ENCODE measurements at regions not wholly inside any gene's neighbourhood (a gene's known extent, or its start where the extent isn't known, plus 50 kb on each side); places are given as distances from the start of the nearest gene placed in this dataset.
"Not testable (repeated sequence)": the region's sequence is repeated elsewhere in the genome, so short reads cannot be mapped to it uniquely, and the experiment has no call there.

DNA sequence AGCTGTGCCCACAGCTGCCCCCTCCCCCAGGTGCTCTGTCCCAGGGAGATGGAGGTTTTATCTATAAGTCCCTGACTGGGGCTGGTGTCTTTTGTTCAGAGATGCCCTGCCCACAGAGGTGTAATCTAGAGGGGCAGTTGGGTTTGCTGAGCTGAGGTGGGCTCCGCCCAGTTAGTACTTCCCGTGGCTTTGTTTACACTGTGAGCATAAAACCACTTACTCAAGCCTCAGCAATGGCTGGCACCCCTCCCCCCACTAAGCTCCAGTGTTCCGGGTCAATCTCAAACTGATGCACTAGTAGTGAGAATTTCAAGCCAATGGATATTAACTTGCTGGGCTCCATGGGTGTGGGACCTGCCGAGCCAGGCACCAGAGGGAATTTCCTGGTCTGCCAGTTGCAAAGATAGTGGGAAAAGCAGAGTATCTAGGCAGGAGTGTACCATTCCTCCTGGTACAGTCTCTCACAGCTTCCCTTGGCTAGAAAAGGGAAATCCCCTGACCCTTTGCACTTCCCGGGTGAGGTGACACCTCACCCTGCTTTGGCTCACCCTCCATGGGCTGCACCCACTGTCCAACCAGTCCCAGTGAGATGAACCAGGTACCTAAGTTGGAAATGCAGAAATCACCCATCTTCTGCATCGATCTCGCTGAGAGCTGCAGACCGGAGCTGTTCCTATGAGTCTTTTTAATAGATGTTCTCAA, 509.6 kb downstream of the TMEM38B start:
- not testable (repeated sequence) for H3K4me3 Mint-ChIP-seq; H3K27ac Mint-ChIP-seq; DNase-seq (ENCODE audit: low spot score); H3K36me3 Mint-ChIP-seq (ENCODE audit: low read depth); H3K27me3 Mint-ChIP-seq (ENCODE audit: low read depth); H3K4me1 Mint-ChIP-seq (ENCODE audit: low read depth)
- peaks cover 39% of the 10 kb centered on the region for H3K9me3 Mint-ChIP-seq

DNA sequence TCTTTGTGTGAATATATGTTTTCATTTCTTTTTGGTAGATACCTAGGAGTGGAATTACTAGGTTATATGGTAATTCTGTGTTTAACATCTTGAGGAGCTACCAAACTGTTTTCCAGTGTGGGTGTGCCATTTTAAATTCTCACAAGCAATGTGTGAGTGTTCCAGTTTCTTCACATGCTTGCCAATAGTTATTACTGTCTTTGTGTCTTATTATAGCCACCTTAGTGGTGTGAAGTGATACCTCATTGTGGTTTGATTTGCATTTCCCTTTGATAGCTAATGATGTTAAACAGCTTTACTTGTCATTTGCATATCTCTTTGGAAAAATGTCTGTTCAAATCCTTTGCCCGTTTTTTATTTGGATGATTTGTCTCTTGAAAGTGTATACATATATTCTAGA, 513.0 kb downstream of the TMEM38B start:
- no peak overlapping the region for H3K4me3 Mint-ChIP-seq
- H3K27ac Mint-ChIP-seq: no peak overlapping the region
- DNase-seq (ENCODE audit: low spot score): no peak
- H3K4me1 Mint-ChIP-seq (ENCODE audit: low read depth): no peaks in the 10 kb centered on the region
- H3K36me3 Mint-ChIP-seq (ENCODE audit: low read depth): no peaks in the 10 kb centered on the region
- peaks cover 19% of the 10 kb centered on the region for H3K9me3 Mint-ChIP-seq
- H3K27me3 Mint-ChIP-seq (ENCODE audit: low read depth): no peaks in the 10 kb centered on the region

DNA sequence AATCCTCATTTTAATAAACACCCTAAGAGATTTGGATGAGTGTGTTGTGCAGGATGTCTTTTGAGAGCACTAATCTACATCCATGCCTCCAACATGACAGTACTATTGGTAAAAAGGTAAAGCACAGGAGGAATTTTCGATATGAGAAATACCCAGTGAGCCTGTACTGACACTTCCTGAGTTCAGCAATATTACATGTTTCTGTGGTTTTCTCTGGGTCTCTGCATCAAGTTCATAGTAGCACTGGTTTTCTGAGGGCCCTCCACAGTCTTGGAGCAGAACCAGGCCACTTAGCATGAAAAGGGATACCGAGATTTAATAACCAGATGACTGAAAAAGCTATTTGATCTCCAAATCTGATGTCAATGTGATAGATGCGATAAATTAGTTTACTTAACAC, 524.1 kb downstream of the TMEM38B start:
- Mint-ChIP-seq H3K4me1 (ENCODE audit: low read depth) (no peaks in the 10 kb centered on the region), H3K27ac (no peak overlapping the region), H3K9me3 (peaks cover 3% of the 10 kb centered on the region), H3K36me3 (ENCODE audit: low read depth) (no peaks in the 10 kb centered on the region), H3K27me3 (ENCODE audit: low read depth) (no peaks in the 10 kb centered on the region), H3K4me3 (no peak overlapping the region)
- no peak for DNase-seq (ENCODE audit: low spot score)

DNA sequence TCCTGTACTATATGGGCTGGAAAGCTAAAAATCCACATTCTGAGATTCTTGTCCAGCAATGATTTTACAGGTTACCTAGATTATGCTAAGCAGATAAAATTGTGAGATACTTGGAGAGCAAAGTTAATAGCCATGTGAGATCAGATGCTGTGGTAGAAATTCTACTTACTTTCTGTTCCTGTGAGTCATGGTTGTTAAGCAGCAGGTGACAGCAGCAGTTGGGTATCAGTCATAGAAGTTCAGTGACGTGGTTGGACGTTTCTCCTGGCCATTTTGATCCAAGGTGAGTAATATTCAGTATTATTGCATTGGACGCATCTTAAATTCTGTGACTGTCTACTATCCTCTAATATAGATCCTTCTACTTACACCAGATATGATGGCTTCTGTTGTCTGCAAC, 524.5 kb downstream of the TMEM38B start:
- no peaks in the 10 kb centered on the region for H3K36me3 Mint-ChIP-seq (ENCODE audit: low read depth)
- H3K27me3 Mint-ChIP-seq (ENCODE audit: low read depth): no peaks in the 10 kb centered on the region
- no peak overlapping the region for H3K27ac Mint-ChIP-seq
- DNase-seq (ENCODE audit: low spot score): no peak
- no peak overlapping the region for H3K4me3 Mint-ChIP-seq
- no peaks in the 10 kb centered on the region for H3K4me1 Mint-ChIP-seq (ENCODE audit: low read depth)
- H3K9me3 Mint-ChIP-seq: no peaks in the 10 kb centered on the region

DNA sequence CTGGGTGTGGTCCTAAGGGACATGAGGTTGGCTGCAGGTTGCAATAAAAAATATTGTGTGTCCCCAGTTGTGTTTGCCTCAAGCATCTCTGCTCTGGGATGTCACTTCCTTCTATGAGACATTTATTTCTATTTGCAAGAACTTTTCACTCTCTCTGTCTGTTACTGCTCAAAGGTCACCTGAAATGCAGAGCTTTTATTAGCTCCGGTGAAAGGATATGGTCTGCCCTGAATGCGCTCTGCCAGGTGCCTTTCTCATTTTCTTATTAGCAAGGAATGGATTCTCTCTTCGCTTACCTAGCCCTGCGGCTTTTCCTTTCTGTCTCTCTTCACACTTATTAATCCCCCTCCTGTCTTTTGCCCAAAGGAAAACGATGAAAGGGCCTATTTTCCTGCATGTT, 526.1 kb downstream of the TMEM38B start:
- peaks cover 6% of the 10 kb centered on the region for H3K9me3 Mint-ChIP-seq
- H3K4me1 Mint-ChIP-seq (ENCODE audit: low read depth): no peaks in the 10 kb centered on the region
- no peak overlapping the region for H3K4me3 Mint-ChIP-seq
- no peaks in the 10 kb centered on the region for H3K36me3 Mint-ChIP-seq (ENCODE audit: low read depth)
- DNase-seq (ENCODE audit: low spot score): no peak
- no peaks in the 10 kb centered on the region for H3K27me3 Mint-ChIP-seq (ENCODE audit: low read depth)
- no peak overlapping the region for H3K27ac Mint-ChIP-seq

DNA sequence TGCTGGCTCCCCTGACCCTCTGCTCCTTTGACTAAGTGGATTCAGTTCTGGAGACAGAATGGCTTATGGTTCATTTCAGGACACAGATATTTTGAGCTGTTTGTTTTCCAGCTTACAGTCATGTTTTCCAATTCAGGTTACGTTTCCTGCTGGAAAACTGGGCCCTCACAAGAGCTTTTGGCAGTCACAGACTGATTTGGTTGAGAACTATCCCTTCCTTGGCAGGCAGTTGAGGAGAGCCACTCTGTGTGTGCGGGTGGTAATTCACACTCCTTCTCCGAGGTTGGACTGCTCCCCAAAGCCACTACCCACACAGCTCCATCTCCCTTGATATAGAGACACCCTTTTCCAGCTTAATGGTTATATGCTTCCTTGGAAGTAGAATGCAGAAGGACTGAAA, 534.5 kb downstream of the TMEM38B start:
- Mint-ChIP-seq H3K4me1 (ENCODE audit: low read depth) (no peaks in the 10 kb centered on the region), H3K9me3 (peaks cover 19% of the 10 kb centered on the region), H3K27me3 (ENCODE audit: low read depth) (no peaks in the 10 kb centered on the region), H3K27ac (no peak overlapping the region), H3K36me3 (ENCODE audit: low read depth) (no peaks in the 10 kb centered on the region), H3K4me3 (no peak overlapping the region)
- no peak for DNase-seq (ENCODE audit: low spot score)

DNA sequence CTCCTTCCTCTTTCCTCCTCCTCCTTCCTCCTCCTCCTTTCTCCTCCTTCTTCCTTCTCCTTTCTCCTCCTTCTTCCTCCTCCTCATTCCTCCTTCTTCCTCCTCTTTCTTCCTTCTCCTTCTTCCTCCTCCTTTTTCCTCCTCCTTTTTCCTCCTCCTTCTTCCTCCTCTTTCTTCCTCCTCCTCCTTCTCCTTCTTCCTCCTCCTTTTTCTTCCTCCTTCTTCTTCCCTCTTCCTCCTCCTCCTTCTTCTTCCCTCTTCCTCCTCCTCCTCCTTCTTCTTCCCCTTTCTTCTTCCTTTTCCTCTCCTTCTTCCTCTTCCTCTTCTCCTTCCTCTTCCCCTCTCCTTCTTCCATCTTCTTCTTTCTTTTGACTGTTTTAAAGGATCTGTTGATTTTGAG, 538.8 kb downstream of the TMEM38B start:
- Mint-ChIP-seq H3K4me1 (ENCODE audit: low read depth) (no peaks in the 10 kb centered on the region), H3K27ac (no peak overlapping the region), H3K4me3 (no peak overlapping the region), H3K36me3 (ENCODE audit: low read depth) (no peaks in the 10 kb centered on the region), H3K9me3 (peaks cover 8% of the 10 kb centered on the region), H3K27me3 (ENCODE audit: low read depth) (no peaks in the 10 kb centered on the region)
- no peak for DNase-seq (ENCODE audit: low spot score)

DNA sequence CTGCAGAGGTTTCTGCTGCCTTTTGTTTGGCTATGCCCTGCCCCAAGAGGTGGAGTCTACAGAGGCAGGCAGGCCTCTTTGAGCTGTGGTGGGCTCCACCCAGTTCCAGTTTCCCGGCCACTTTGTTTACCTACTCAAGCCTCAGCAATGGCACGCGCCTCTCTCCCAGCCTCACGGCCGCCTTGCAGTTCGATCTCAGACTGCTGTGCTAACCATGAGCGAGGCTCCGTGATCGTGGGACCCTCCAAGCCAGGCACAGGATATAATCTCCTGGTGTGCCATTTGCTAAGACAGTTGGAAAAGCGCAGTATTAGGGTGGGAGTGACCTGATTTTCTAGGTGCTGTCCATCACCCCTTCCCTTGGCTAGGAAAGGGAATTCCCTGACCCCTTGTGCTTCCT, 566.6 kb downstream of the TMEM38B start:
- H3K9me3 Mint-ChIP-seq: peaks cover 20% of the 10 kb centered on the region
- not testable (repeated sequence) for H3K36me3 Mint-ChIP-seq (ENCODE audit: low read depth); H3K27ac Mint-ChIP-seq; DNase-seq (ENCODE audit: low spot score); H3K27me3 Mint-ChIP-seq (ENCODE audit: low read depth); H3K4me3 Mint-ChIP-seq; H3K4me1 Mint-ChIP-seq (ENCODE audit: low read depth)

DNA sequence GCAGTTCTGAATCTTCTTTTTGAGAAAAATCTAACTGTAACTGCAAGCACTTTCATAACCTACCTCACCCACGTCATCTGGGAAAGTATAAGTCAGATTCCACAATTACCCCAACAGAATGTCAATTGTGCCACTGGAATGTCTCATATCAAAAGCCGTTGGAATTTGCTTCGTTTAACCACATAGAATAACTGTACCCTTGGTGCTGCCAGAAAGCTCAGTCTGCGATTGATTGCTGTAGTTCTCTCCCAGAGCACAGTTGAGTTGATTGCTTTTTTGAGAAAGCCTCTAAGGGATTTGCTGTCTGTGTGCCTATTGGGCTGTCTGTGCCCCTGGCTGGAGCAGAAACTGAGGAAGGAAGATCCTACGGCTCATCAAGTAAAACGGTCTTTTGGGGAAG, 583.6 kb downstream of the TMEM38B start:
- peaks cover 15% of the 10 kb centered on the region for H3K9me3 Mint-ChIP-seq
- H3K4me3 Mint-ChIP-seq: no peak overlapping the region
- no peak overlapping the region for H3K27ac Mint-ChIP-seq
- no peaks in the 10 kb centered on the region for H3K27me3 Mint-ChIP-seq (ENCODE audit: low read depth)
- no peaks in the 10 kb centered on the region for H3K4me1 Mint-ChIP-seq (ENCODE audit: low read depth)
- DNase-seq (ENCODE audit: low spot score): no peak
- H3K36me3 Mint-ChIP-seq (ENCODE audit: low read depth): no peaks in the 10 kb centered on the region

DNA sequence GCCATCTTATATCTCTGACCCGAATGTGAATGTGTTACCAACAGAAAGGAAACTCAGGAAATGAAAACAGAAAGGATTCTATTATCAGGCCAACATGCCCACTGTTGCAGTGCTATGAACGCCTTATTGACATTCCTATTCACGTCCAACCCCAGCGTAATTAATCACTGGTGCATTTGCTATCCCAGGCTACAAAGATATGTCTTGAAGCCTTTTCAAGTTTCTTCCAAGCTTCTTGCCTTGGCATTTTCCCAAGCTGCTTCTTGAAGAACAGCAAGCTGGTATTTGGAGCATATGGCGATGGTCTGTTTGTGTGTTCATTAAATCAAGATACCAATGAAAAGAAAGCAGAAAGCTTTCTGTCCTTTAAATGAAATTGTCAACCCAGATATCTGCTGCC, 579.2 kb upstream of the ZNF462 start:
- no peaks in the 10 kb centered on the region for H3K27me3 Mint-ChIP-seq (ENCODE audit: low read depth)
- H3K9me3 Mint-ChIP-seq: peaks cover 14% of the 10 kb centered on the region
- no peak overlapping the region for H3K4me3 Mint-ChIP-seq
- H3K27ac Mint-ChIP-seq: no peak overlapping the region
- DNase-seq (ENCODE audit: low spot score): no peak
- H3K4me1 Mint-ChIP-seq (ENCODE audit: low read depth): no peaks in the 10 kb centered on the region
- no peaks in the 10 kb centered on the region for H3K36me3 Mint-ChIP-seq (ENCODE audit: low read depth)

DNA sequence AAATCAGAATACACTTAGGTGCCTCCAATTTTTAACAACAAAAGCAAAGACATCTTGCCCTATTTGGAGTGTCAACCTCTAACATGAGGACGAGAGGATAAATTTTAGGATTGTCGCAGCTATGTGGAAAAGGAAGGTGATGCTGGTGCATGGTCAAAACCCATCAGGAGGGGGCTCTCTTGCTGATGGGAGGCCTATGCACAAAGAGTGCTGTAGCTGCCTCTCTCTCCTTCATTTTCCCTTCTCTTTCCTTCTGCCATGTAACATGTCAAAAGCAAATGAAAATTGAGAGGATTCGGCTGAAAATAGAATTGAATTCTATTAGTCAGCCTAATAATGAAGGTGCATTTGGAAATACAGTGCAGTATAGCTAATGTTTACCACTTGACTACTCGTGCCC, 578.7 kb upstream of the ZNF462 start:
- Mint-ChIP-seq H3K4me3 (no peak overlapping the region), H3K27me3 (ENCODE audit: low read depth) (no peaks in the 10 kb centered on the region), H3K4me1 (ENCODE audit: low read depth) (no peaks in the 10 kb centered on the region), H3K9me3 (peaks cover 14% of the 10 kb centered on the region), H3K27ac (no peak overlapping the region), H3K36me3 (ENCODE audit: low read depth) (no peaks in the 10 kb centered on the region)
- no peak for DNase-seq (ENCODE audit: low spot score)

DNA sequence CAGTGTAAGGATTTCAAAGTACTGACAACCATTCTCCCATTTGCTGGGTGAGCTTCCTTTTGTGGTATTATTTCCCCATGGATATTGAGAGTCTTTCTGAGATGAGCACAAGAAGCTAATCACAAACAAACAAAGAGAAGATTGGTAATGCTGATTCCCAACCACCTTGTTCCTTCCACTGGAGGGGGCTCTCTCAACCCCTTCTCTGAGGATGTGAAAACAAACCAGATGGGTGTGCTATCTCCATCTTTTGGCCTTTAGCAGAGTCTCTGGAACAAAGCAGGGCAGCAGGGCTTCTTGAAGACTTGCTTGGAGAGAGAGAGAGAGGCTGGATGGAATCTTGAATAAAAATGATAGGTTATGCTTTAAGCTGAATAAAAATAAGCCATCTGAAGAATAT, 576.7 kb upstream of the ZNF462 start:
- no peak overlapping the region for H3K4me3 Mint-ChIP-seq
- H3K36me3 Mint-ChIP-seq (ENCODE audit: low read depth): no peaks in the 10 kb centered on the region
- no peak for DNase-seq (ENCODE audit: low spot score)
- no peaks in the 10 kb centered on the region for H3K4me1 Mint-ChIP-seq (ENCODE audit: low read depth)
- H3K9me3 Mint-ChIP-seq: peaks cover 14% of the 10 kb centered on the region
- no peaks in the 10 kb centered on the region for H3K27me3 Mint-ChIP-seq (ENCODE audit: low read depth)
- H3K27ac Mint-ChIP-seq: no peak overlapping the region

DNA sequence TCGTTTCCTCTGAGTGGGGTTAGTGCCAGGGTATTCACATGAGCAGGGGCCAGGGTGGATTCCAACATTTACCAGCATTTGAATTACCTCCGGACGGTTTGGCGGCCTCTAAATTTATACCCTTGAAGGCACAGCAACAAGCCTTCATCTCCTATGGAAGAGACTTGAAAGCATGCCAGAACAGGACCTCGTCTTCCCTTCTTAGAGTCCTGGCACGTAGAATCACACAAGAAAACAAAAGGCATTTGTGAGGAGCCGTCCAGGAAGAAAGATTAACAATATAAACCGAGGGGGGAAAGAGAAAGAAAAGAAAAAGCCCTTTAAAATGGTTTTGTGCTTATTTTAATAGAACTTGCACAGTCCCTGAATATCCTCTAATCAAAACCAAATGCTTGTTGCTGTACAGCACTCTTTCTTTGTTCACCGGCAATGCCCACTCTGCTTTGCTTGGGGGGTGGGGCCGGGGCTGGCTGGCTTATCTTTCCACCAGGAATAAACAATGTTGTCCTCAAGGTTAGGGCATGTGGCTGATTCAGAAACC, 575.8 kb upstream of the ZNF462 start:
- Mint-ChIP-seq H3K36me3 (ENCODE audit: low read depth) (no peaks in the 10 kb centered on the region), H3K27ac (no peak overlapping the region), H3K27me3 (ENCODE audit: low read depth) (no peaks in the 10 kb centered on the region)

DNA sequence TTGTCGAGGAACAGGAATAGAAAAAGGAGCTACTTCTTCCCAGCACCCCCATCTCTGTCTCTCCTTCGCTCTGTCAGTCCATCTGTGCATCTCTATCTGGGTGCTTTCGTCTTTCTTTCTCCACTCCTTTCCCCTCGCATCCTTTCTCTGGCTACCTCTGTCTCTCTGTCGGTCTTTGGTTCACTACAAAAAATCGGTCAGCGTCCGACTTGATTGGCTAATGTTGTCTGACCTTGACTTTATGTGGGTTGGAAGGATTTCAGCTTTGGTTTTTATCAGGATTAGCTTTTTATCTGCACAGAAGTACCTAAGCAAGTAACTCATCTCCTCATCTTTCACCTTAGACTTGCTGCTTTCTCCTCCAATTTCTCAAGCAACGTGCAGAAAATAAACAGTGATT, 575.2 kb upstream of the ZNF462 start:
- Mint-ChIP-seq H3K36me3 (ENCODE audit: low read depth) (no peaks in the 10 kb centered on the region), H3K27me3 (ENCODE audit: low read depth) (no peaks in the 10 kb centered on the region), H3K9me3 (peaks cover 4% of the 10 kb centered on the region), H3K4me1 (ENCODE audit: low read depth) (no peaks in the 10 kb centered on the region), H3K4me3 (no peak overlapping the region), H3K27ac (no peak overlapping the region)
- no peak for DNase-seq (ENCODE audit: low spot score)

More for the DNA sequence above, 575.8 kb upstream of the ZNF462 start:
- peaks cover 10% of the 10 kb centered on the region for H3K9me3 Mint-ChIP-seq
- H3K4me3 Mint-ChIP-seq: no peak overlapping the region
- no peaks in the 10 kb centered on the region for H3K4me1 Mint-ChIP-seq (ENCODE audit: low read depth)
- no peak for DNase-seq (ENCODE audit: low spot score)

DNA sequence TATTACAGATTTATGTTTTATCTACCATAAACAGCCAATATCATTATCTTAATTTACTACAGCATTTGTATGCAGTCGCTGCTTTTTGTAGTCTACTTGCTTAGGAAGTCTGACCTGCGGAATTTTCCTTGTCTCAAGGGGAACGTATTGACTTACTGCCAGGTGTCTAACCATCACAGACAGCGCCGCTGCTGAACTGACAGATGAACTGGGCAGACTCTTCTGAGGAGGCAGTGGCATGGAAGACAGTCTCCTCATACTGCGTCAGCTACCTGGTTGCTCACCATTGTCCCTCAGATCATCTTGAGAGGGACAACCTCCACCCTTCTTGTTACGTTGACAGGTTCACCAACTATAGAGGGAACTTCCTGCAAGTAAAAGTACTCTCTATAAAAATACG, 574.3 kb upstream of the ZNF462 start:
- Mint-ChIP-seq H3K4me1 (ENCODE audit: low read depth) (no peaks in the 10 kb centered on the region), H3K27ac (no peak overlapping the region), H3K4me3 (no peak overlapping the region), H3K27me3 (ENCODE audit: low read depth) (no peaks in the 10 kb centered on the region), H3K36me3 (ENCODE audit: low read depth) (no peaks in the 10 kb centered on the region), H3K9me3 (peaks cover 4% of the 10 kb centered on the region)
- DNase-seq (ENCODE audit: low spot score): no peak

Measured in T-helper 2 cell treated with Interferon-gamma antibody and Interleukin-4, amounts not matched to agents 5 μg/mL and 100 μg/mL, for 36 hours (primary cell).